WERI-Rb-1 (cell line): ENCODE measurements at regions not wholly inside any gene's neighbourhood (a gene's known extent, or its start where the extent isn't known, plus 50 kb on each side); places are given as distances from the start of the nearest gene placed in this dataset.

Experiments
- DNase-seq: peaks from one replicate; pipeline ENCODE4 v3.0.0-alpha.2; 2020
- H3K27ac ChIP-seq: fragments of 250-450 bp; sonication (Bioruptor Pico); 2 replicates; pipeline ENCODE4 v1.5.1; 2020; ENCODE audit warnings: mild to moderate bottlenecking, moderate library complexity
- H3K27me3 ChIP-seq: fragments of 250-450 bp; sonication (Bioruptor Pico); 2 replicates; pipeline ENCODE4 v1.5.1; 2021; ENCODE audit warnings: mild to moderate bottlenecking, low read depth, moderate library complexity; ENCODE audit not compliant: insufficient read depth, severe bottlenecking
- H3K36me3 ChIP-seq: fragments of 250-450 bp; sonication (Bioruptor Pico); 2 replicates; pipeline ENCODE4 v1.5.1; 2020; ENCODE audit warnings: mild to moderate bottlenecking, moderate library complexity
- H3K4me3 ChIP-seq: 2 replicates; pipeline ENCODE4 v1.5.1; 2011; ENCODE audit warnings: low read depth, mild to moderate bottlenecking, control low read depth, low read length
- H3K9me3 ChIP-seq: fragments of 250-450 bp; sonication (Bioruptor Pico); 2 replicates; pipeline ENCODE4 v1.5.1; 2021; ENCODE audit warnings: mild to moderate bottlenecking, moderate library complexity; ENCODE audit not compliant: severe bottlenecking
- TF ChIP-seq, protein P1 (sequence below): IDR thresholded peaks from 2 replicates; pipeline ENCODE4 v1.5.1; 2011; ENCODE audit warnings: low read depth, mild to moderate bottlenecking, control low read depth, inconsistent platforms, low read length

DNA sequence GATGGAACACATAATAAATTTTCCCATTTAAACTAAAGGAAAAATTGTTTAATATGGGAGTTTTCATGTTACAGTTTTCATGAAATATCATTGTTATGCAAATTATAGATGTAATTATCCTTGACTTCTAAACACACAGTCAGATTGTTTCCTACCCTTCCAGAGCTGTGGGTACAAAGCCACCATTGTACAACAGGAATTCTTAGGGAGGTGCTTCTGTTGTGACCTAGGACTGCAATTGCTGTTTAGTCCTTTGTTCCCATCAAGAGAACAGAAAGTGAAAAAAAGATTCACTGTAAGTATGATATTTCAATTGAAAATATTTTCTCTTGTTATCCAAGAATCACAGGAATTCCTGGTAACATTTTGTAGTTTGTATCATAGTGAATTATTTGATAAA lies 455.3 kb upstream of the NAALADL2 start:
- TF ChIP-seq, protein P1, sequence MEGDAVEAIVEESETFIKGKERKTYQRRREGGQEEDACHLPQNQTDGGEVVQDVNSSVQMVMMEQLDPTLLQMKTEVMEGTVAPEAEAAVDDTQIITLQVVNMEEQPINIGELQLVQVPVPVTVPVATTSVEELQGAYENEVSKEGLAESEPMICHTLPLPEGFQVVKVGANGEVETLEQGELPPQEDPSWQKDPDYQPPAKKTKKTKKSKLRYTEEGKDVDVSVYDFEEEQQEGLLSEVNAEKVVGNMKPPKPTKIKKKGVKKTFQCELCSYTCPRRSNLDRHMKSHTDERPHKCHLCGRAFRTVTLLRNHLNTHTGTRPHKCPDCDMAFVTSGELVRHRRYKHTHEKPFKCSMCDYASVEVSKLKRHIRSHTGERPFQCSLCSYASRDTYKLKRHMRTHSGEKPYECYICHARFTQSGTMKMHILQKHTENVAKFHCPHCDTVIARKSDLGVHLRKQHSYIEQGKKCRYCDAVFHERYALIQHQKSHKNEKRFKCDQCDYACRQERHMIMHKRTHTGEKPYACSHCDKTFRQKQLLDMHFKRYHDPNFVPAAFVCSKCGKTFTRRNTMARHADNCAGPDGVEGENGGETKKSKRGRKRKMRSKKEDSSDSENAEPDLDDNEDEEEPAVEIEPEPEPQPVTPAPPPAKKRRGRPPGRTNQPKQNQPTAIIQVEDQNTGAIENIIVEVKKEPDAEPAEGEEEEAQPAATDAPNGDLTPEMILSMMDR: no peak
- no peak for DNase-seq
- no peak overlapping the region for H3K4me3 ChIP-seq
- no peaks in the 10 kb centered on the region for H3K36me3 ChIP-seq
- no peak overlapping the region for H3K27ac ChIP-seq
- H3K27me3 ChIP-seq: no peaks in the 10 kb centered on the region
- no peaks in the 10 kb centered on the region for H3K9me3 ChIP-seq

DNA sequence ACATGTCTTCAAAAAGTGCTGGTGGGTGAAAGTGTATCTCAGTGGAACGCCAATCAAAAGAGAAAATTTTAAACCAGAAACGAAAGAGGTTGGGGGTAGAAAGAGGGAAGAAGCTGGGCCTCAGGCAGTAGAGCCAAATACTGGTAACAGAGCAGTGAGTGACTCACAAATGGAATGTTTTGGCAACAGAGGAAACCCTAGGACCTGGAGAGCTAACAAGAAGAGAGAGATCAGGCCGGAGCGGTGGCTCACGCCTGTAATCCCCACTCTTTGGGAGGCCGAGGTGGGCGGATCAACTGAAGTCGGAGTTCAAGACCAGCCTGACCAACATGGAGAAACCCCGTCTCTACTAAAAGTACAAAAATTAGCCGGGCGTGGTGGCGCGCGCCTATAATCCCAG lies 450.8 kb upstream of the NAALADL2 start:
- no peaks in the 10 kb centered on the region for H3K27me3 ChIP-seq

DNA sequence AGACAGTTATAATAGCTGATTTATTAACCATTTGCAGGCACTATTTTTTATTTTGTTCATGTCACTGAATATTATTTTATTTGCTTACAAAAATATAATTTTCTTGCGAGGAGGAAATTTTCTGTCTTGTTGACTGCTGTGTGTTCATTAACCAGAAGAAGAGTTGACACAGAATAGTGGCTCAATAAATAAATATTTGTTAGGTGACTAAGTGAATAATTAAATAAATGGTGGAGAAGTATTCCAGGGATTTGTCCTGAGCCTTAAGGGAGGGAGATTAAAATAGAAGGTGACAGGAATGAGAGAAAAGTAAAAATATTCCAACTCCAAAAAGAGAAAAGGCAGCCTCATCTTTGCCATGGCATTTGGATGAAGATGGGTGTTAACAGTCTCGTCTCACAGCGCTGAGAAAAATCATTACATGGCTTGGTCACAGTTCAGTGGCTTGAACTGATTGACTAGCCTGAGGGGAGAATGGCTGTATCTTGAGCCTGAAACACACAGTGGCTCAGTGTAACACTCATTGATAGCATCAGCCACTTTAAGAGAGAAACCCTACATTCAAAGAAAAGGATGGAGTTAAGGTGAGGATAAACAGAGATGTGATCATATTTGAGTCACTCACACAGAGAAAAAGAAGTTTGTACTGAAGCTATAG lies 449.9 kb upstream of the NAALADL2 start:
- TF ChIP-seq, protein P1: no peak
- no peaks in the 10 kb centered on the region for H3K9me3 ChIP-seq
- H3K27ac ChIP-seq: no peak overlapping the region
- H3K4me3 ChIP-seq: no peak overlapping the region
- no peaks in the 10 kb centered on the region for H3K27me3 ChIP-seq
- H3K36me3 ChIP-seq: no peaks in the 10 kb centered on the region
- DNase-seq: no peak

More for the DNA sequence above, 450.8 kb upstream of the NAALADL2 start:
- no peak overlapping the region for H3K27ac ChIP-seq
- H3K4me3 ChIP-seq: no peak overlapping the region
- no peak for DNase-seq
- TF ChIP-seq, protein P1: no peak
- no peaks in the 10 kb centered on the region for H3K9me3 ChIP-seq
- no peaks in the 10 kb centered on the region for H3K36me3 ChIP-seq

DNA sequence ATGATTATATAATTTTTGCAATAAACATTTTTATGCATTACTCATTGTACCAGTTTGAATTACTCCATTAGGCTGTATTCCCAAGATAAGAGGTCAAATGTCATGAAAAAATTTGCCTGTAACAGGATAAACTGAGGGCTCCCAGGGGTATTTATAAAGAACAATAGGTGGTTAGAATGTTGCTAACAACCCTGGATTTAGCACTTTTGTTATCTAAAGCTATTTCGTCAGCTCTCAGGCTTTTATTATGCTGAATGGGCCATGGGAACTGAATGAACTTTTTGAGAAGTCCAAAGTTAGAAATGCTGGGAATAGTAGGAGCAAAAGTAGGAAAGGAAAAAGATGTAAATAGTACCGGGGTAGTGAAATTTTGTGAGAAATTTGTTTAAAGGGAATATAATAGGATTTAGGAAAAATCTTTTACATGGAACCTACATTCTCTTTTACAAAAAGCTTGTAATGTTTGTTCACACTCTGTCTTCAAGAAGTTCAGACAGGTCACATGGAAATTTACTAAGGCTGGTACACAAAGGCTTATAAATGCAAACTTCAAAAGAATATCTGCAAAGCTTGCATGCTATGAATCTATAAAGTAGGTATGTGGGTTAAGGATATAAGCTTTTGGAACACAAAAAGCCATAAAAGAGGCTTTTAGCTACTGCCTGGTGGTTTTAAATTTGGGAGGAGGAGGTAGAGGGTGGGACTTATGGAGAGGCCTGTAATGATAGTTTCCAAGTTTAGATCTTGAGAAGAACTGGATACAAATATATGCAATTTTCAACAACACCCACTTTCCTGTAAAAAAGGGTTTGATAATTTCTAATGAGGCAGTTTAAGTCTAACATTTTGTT lies 445.8 kb upstream of the NAALADL2 start:
- H3K9me3 ChIP-seq: no peaks in the 10 kb centered on the region
- TF ChIP-seq, protein P1: no peak
- no peaks in the 10 kb centered on the region for H3K27me3 ChIP-seq
- H3K27ac ChIP-seq: no peak overlapping the region
- H3K4me3 ChIP-seq: no peak overlapping the region
- no peak for DNase-seq
- no peaks in the 10 kb centered on the region for H3K36me3 ChIP-seq

DNA sequence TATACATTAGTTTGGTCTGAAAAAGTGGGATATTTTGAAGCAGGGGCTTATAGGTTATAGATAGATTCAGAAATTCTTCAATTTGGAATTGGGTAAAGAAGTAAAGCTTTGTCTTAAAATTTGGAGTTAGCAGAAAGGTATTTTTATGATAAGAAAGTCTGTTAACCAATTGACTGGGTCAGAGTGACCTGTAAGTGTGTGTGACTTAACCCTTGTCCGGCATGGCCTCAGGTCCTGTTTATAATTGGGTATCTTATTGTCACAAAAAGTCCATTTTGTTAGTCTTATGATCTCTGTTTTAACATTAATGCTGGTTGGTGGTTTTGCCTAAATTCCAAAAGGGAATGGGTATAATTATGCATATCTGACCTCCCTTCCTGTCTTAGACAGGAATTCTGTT lies 444.2 kb upstream of the NAALADL2 start:
- H3K27ac ChIP-seq: no peak overlapping the region
- H3K27me3 ChIP-seq: no peaks in the 10 kb centered on the region
- TF ChIP-seq, protein P1: no peak
- H3K36me3 ChIP-seq: no peaks in the 10 kb centered on the region
- no peaks in the 10 kb centered on the region for H3K9me3 ChIP-seq
- DNase-seq: no peak
- H3K4me3 ChIP-seq: no peak overlapping the region
